WTC11 (cell line): ENCODE measurements at regions not wholly inside any gene's neighbourhood (a gene's known extent, or its start where the extent isn't known, plus 50 kb on each side); places are given as distances from the start of the nearest gene placed in this dataset.

Source experiments
- ATAC-seq: fragments of 200-7000 bp; cut with Tn5 transposase; 2 replicates; pipeline ENCODE4 v1.10.0; 2021; ENCODE audit warnings: mild to moderate bottlenecking, moderate library complexity
- CTCF ChIA-PET: fragments of 300-600 bp; sonication (Branson Sonifier 250); formaldehyde crosslinking; loops from one replicate; lab custom pipeline; 2021; ENCODE audit warnings: antibody characterized with exemption; lab: Charles Lee
- POLR2A ChIA-PET: fragments of 350-600 bp; sonication (Branson Sonifier 250); formaldehyde crosslinking; loops from one replicate; lab custom pipeline; 2021; ENCODE audit warnings: antibody characterized with exemption; lab: Charles Lee
- DNase-seq: peaks from one replicate; pipeline ENCODE4 v3.0.0; 2021; ENCODE audit warnings: low spot score
- H3K27ac Mint-ChIP-seq: 2 replicates; pipeline ENCODE4 v1.8.0; 2021; ENCODE audit warnings: mixed read lengths
- H3K27me3 Mint-ChIP-seq: 2 replicates; pipeline ENCODE4 v1.8.0; 2021; ENCODE audit warnings: low read depth, mild to moderate bottlenecking, moderate library complexity, mixed read lengths
- H3K36me3 Mint-ChIP-seq: 2 replicates; pipeline ENCODE4 v1.8.0; 2021; ENCODE audit warnings: mixed read lengths
- H3K4me1 Mint-ChIP-seq: 2 replicates; pipeline ENCODE4 v1.8.0; 2022; ENCODE audit warnings: mixed read lengths
- H3K4me3 Mint-ChIP-seq: 2 replicates; pipeline ENCODE4 v1.8.0; 2021; ENCODE audit warnings: mild to moderate bottlenecking, moderate library complexity, mixed read lengths
- H3K9me3 Mint-ChIP-seq: 2 replicates; pipeline ENCODE4 v1.8.0; 2021; ENCODE audit warnings: mixed read lengths
- EMX1 ChIP-seq: fragments of 250-450 bp; sonication (Bioruptor Pico); IDR thresholded peaks from 2 replicates; pipeline ENCODE4 v1.8.0; 2021; ENCODE audit warnings: mild to moderate bottlenecking
- ESRRA ChIP-seq: sonication (generic); formaldehyde crosslinking; IDR thresholded peaks from 2 replicates; pipeline ENCODE4 v1.8.1; 2022; ENCODE audit warnings: mild to moderate bottlenecking, missing genetic modification reagents, borderline replicate concordance
- FOXK1 ChIP-seq: sonication (generic); formaldehyde crosslinking; IDR thresholded peaks from 2 replicates; pipeline ENCODE4 v1.8.0; 2022; ENCODE audit warnings: mild to moderate bottlenecking, moderate library complexity, missing genetic modification reagents
- JAZF1 ChIP-seq: fragments of 250-450 bp; sonication (Bioruptor Pico); IDR thresholded peaks from 2 replicates; pipeline ENCODE4 v1.9.0; 2021; ENCODE audit warnings: moderate library complexity, mild to moderate bottlenecking, inconsistent platforms
- JUN ChIP-seq: sonication (generic); formaldehyde crosslinking; IDR thresholded peaks from 2 replicates; pipeline ENCODE4 v1.8.0; 2023; ENCODE audit warnings: mild to moderate bottlenecking, missing genetic modification reagents
- RORB ChIP-seq: fragments of 250-450 bp; sonication (Bioruptor Pico); IDR thresholded peaks from 2 replicates; pipeline ENCODE4 v1.9.0; 2021; ENCODE audit warnings: mild to moderate bottlenecking
- ZNF138 ChIP-seq: sonication (generic); formaldehyde crosslinking; conservative IDR thresholded peaks from 2 replicates; pipeline ENCODE4 v1.8.1; 2022; ENCODE audit warnings: mild to moderate bottlenecking, moderate library complexity, missing genetic modification reagents
- ZNF219 ChIP-seq: sonication (generic); formaldehyde crosslinking; IDR thresholded peaks from 2 replicates; pipeline ENCODE4 v1.8.0; 2023; ENCODE audit warnings: missing genetic modification reagents, mild to moderate bottlenecking, borderline replicate concordance
- ZNF396 ChIP-seq: fragments of 250-450 bp; sonication (Bioruptor Pico); IDR thresholded peaks from 2 replicates; pipeline ENCODE4 v1.8.0; 2021; ENCODE audit warnings: mild to moderate bottlenecking, moderate library complexity, borderline replicate concordance
- ZNF423 ChIP-seq: fragments of 250-450 bp; sonication (Bioruptor Pico); IDR thresholded peaks from 2 replicates; pipeline ENCODE4 v2.1.2; 2022; ENCODE audit warnings: mild to moderate bottlenecking, moderate library complexity
- TF ChIP-seq, protein P1 (sequence below): sonication (generic); formaldehyde crosslinking; IDR thresholded peaks from 2 replicates; pipeline ENCODE4 v1.8.0; 2023; ENCODE audit warnings: missing genetic modification reagents
- TF ChIP-seq, protein P2 (sequence below): sonication (generic); formaldehyde crosslinking; conservative IDR thresholded peaks from 2 replicates; pipeline ENCODE4 v1.8.1; 2023; ENCODE audit warnings: mild to moderate bottlenecking, low read depth, missing genetic modification reagents, moderate library complexity
- TF ChIP-seq, protein P3 (sequence below): sonication (generic); formaldehyde crosslinking; IDR thresholded peaks from 2 replicates; pipeline ENCODE4 v1.8.1; 2023; ENCODE audit warnings: mild to moderate bottlenecking, missing genetic modification reagents, borderline replicate concordance
- TF ChIP-seq, protein P4 (sequence below): sonication (generic); formaldehyde crosslinking; IDR thresholded peaks from 2 replicates; pipeline ENCODE4 v1.8.0; 2022; ENCODE audit warnings: mild to moderate bottlenecking, missing genetic modification reagents
- TF ChIP-seq, protein P5 (sequence below): fragments of 200-600 bp; IDR thresholded peaks from 2 replicates; pipeline ENCODE4 v1.8.0; 2022; ENCODE audit warnings: antibody characterized with exemption
- TF ChIP-seq, protein P6 (sequence below): fragments of 250-450 bp; sonication (Bioruptor Pico); conservative IDR thresholded peaks from 2 replicates; pipeline ENCODE4 v1.9.0; 2021; ENCODE audit warnings: mild to moderate bottlenecking

DNA sequence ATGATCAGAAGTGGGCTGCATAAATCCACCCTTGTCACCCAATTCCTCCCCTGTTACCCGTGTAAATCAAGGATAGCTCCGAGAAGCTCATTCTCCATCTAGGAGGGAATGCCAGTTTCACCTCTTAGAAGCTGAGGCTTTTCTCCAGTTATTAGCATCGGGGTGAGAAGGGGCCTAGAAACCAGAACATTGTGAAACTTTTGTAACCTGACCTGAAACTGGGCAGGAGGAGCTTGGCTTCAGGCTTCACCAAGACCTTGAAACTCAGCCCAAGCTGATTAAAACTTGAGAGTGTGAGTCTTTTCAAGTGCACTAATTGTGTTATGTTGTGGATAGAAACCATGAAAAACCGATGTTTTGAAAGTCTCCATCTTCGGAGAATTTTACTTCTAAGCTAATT, 103.1 kb downstream of the BMP2 start:
- no peak for ATAC-seq

DNA sequence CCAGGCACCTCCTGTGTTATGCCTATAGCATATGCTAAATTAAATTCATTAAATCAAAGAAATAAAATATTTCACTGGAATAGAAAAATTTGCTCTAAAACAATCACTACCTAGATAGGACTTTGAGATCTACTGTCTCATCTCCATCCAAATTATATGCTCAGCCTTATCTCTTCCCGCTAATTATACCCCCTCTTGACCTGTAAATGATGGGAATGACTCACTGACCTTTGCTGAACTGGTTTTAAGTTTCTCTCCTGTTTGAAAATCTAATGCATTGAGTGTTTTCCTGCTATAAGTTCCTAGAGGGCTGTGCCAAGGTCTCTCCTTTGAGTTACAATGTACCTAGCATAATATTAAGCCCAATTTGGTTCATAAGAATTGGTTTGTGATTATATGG, 110.1 kb downstream of the BMP2 start:
- 0 out of 2 replicates have a peak, but pooled peaks cover 2% of the 10 kb centered on the region for H3K4me1 Mint-ChIP-seq
- H3K4me3 Mint-ChIP-seq = no peak overlapping the region
- H3K36me3 Mint-ChIP-seq = no peaks in the 10 kb centered on the region
- no peak overlapping the region for H3K27ac Mint-ChIP-seq
- ATAC-seq (no peak), DNase-seq (no peak)
- CTCF ChIA-PET = no interaction called here
- H3K27me3 Mint-ChIP-seq = no peaks in the 10 kb centered on the region
- H3K9me3 Mint-ChIP-seq = no peaks in the 10 kb centered on the region
- POLR2A ChIA-PET = no interaction called here
- TF ChIP-seq ESRRA (CRISPR knock-in tag) = no peak
- TF ChIP-seq, protein P1, sequence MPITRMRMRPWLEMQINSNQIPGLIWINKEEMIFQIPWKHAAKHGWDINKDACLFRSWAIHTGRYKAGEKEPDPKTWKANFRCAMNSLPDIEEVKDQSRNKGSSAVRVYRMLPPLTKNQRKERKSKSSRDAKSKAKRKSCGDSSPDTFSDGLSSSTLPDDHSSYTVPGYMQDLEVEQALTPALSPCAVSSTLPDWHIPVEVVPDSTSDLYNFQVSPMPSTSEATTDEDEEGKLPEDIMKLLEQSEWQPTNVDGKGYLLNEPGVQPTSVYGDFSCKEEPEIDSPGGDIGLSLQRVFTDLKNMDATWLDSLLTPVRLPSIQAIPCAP (CRISPR knock-in tag) = no peak
- TF ChIP-seq EMX1 (CRISPR knock-in tag) = no peak
- TF ChIP-seq, protein P2, sequence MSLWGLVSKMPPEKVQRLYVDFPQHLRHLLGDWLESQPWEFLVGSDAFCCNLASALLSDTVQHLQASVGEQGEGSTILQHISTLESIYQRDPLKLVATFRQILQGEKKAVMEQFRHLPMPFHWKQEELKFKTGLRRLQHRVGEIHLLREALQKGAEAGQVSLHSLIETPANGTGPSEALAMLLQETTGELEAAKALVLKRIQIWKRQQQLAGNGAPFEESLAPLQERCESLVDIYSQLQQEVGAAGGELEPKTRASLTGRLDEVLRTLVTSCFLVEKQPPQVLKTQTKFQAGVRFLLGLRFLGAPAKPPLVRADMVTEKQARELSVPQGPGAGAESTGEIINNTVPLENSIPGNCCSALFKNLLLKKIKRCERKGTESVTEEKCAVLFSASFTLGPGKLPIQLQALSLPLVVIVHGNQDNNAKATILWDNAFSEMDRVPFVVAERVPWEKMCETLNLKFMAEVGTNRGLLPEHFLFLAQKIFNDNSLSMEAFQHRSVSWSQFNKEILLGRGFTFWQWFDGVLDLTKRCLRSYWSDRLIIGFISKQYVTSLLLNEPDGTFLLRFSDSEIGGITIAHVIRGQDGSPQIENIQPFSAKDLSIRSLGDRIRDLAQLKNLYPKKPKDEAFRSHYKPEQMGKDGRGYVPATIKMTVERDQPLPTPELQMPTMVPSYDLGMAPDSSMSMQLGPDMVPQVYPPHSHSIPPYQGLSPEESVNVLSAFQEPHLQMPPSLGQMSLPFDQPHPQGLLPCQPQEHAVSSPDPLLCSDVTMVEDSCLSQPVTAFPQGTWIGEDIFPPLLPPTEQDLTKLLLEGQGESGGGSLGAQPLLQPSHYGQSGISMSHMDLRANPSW (CRISPR knock-in tag) = no peak
- no peak for TF ChIP-seq JAZF1 (CRISPR knock-in tag)
- no peak for TF ChIP-seq ZNF138 (CRISPR knock-in tag)
- TF ChIP-seq FOXK1 (CRISPR knock-in tag) = no peak
- TF ChIP-seq, protein P3, sequence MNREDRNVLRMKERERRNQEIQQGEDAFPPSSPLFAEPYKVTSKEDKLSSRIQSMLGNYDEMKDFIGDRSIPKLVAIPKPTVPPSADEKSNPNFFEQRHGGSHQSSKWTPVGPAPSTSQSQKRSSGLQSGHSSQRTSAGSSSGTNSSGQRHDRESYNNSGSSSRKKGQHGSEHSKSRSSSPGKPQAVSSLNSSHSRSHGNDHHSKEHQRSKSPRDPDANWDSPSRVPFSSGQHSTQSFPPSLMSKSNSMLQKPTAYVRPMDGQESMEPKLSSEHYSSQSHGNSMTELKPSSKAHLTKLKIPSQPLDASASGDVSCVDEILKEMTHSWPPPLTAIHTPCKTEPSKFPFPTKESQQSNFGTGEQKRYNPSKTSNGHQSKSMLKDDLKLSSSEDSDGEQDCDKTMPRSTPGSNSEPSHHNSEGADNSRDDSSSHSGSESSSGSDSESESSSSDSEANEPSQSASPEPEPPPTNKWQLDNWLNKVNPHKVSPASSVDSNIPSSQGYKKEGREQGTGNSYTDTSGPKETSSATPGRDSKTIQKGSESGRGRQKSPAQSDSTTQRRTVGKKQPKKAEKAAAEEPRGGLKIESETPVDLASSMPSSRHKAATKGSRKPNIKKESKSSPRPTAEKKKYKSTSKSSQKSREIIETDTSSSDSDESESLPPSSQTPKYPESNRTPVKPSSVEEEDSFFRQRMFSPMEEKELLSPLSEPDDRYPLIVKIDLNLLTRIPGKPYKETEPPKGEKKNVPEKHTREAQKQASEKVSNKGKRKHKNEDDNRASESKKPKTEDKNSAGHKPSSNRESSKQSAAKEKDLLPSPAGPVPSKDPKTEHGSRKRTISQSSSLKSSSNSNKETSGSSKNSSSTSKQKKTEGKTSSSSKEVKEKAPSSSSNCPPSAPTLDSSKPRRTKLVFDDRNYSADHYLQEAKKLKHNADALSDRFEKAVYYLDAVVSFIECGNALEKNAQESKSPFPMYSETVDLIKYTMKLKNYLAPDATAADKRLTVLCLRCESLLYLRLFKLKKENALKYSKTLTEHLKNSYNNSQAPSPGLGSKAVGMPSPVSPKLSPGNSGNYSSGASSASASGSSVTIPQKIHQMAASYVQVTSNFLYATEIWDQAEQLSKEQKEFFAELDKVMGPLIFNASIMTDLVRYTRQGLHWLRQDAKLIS = no peak
- TF ChIP-seq, protein P4, sequence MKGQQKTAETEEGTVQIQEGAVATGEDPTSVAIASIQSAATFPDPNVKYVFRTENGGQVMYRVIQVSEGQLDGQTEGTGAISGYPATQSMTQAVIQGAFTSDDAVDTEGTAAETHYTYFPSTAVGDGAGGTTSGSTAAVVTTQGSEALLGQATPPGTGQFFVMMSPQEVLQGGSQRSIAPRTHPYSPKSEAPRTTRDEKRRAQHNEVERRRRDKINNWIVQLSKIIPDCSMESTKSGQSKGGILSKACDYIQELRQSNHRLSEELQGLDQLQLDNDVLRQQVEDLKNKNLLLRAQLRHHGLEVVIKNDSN (CRISPR knock-in tag) = no peak
- no peak for TF ChIP-seq ZNF219

More for the DNA sequence above, 103.1 kb downstream of the BMP2 start:
- POLR2A ChIA-PET = no interaction called here
- Mint-ChIP-seq H3K27ac (no peak overlapping the region), H3K36me3 (no peaks in the 10 kb centered on the region), H3K4me3 (no peak overlapping the region), H3K4me1 (peaks cover 7% of the 10 kb centered on the region), H3K9me3 (no peaks in the 10 kb centered on the region), H3K27me3 (no peaks in the 10 kb centered on the region)
- TF ChIP-seq, protein P5, sequence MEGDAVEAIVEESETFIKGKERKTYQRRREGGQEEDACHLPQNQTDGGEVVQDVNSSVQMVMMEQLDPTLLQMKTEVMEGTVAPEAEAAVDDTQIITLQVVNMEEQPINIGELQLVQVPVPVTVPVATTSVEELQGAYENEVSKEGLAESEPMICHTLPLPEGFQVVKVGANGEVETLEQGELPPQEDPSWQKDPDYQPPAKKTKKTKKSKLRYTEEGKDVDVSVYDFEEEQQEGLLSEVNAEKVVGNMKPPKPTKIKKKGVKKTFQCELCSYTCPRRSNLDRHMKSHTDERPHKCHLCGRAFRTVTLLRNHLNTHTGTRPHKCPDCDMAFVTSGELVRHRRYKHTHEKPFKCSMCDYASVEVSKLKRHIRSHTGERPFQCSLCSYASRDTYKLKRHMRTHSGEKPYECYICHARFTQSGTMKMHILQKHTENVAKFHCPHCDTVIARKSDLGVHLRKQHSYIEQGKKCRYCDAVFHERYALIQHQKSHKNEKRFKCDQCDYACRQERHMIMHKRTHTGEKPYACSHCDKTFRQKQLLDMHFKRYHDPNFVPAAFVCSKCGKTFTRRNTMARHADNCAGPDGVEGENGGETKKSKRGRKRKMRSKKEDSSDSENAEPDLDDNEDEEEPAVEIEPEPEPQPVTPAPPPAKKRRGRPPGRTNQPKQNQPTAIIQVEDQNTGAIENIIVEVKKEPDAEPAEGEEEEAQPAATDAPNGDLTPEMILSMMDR = no peak
- no peak for TF ChIP-seq ZNF396 (CRISPR knock-in tag)
- TF ChIP-seq RORB = no peak
- TF ChIP-seq, protein P6, sequence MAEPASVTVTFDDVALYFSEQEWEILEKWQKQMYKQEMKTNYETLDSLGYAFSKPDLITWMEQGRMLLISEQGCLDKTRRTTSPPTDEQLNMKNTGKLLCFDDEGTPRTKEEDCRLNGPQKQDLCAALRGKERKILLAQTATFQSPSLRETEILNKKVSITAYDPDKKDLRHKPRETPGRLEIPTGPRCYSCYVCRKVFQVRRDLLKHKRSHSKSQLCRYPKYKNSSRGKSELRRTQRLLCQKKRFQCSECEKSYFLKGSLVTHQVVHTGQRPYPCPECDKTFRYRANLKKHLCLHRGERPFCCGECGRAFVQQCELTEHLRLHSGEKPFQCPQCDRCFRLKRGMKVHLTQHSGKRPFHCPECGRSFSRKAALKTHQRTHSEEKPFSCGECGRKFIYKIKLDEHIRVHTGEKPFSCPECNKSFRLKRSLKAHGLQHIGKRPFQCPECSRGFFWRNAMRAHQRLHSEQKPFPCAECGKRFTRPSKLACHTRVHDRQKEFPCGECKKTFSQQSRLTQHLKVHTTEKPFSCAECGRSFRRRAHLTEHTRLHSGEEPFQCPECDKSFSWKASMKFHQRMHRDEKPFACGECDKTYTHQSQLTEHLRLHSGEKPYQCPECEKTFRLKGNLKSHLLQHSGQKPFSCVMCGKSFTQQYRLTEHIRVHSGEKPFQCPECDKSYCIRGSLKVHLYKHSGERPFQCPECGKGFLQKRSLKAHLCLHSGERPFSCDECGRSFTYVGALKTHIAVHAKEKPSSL (CRISPR knock-in tag) = no peak
- TF ChIP-seq JUN = no peak
- no peak for TF ChIP-seq ZNF219
- TF ChIP-seq ZNF423 (CRISPR knock-in tag) = no peak
- CTCF ChIA-PET = interaction anchor here (0.6 to 1.5 kb wide), 3 partner anchors 41 to 517 kb away, joined by 3 to 4 read pairs (median 3); no protein-coding TSS in a partner anchor
- DNase-seq = no peak
